ELR (cell line): ENCODE measurements at regions not wholly inside any gene's neighbourhood (a gene's known extent, or its start where the extent isn't known, plus 50 kb on each side); places are given as distances from the start of the nearest gene placed in this dataset.

Experiments
- DNase-seq: peaks from one replicate; pipeline ENCODE4 v3.0.0-alpha.2; 2015; ENCODE audit warnings: low read depth

DNA sequence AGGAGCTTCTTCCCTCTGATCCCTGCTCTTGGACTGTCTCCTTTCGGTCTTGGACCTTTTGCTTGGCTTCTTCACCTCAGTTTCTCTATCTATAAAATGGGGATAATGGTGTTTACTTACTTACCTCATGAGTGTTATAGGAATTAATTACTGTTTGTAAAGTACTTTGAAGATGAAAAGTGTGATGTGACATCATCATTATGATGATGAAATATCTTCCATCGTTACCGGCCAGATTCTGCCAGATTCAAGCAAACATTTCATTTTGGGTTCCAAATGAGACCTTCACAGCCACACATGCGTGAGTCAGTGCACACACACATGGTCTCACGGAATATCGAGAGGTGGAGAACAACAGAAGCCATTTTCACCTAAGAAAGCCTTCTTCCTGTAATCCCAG is 220.1 kb upstream of the RPL34 start:
- DNase-seq = no peak

DNA sequence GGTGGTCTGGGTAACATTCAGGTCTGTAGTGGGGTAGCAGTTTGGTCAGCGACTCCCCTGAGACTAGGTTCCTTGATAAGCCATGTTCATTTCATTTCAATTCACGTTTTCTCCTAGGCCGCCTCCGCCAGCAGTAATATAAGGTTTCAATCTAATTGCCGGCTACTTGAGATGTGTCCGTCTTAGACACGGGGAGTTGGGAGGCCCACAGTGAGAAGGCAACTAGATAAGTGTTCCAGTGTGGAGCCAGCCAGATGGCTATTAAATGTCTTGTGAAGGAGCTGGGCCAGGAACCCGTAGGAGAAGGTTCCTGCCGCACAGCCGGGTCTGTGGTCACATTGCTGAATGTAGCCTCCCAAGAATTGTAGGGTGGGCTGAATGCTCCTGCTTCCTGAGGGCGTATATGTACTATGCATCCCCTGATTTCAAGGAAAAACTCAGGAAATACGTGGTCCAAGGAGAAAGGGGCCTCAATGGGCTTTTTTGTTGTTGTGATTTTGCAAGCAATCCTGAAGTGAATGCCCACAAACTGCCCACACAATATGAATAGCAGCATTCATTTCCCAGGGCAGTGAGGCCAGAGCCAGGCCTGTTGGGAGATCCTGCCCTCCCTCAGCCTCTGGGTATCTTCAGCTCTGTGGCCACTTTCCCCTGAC is 220.6 kb upstream of the RPL34 start:
- no peak for DNase-seq

DNA sequence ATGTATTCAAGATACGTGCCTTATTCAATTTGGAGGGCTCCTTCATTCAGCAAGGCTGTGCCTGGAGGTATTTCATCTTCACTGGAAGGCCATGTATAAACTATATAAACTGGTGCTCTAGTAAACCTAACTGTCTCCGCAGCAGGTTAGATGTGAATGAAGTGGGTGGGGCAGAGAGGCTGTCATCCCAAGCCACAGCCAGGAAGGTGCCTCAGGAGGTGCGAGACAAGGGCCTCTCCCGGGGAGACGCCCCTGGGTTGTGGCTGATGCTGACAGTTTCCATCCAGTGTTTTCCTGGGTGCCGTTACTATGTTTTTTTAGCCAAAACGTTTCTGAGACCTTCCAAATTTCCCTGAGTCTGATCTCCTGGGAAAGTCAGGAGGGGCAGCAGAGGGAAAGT is 221.5 kb upstream of the RPL34 start:
- DNase-seq = no peak

DNA sequence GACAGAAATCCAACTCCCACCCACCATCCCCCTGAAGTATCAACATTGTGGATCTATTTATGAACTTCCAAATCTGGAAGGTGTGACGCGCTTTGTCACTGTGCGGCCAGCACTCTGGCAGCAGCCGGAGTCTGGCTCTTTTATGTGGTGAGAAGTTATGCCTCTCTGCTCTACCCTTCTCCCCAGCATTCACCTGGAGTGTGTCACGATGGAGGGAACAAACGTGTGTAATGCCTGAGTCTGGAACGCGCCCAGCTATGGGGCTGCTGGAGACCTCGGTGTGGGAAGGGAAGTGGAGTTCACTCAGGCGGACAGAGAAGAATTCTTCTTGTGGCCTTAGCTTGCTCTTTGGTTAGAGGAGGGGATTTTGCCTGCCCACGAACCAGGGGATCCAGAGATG is 222.1 kb upstream of the RPL34 start:
- no peak for DNase-seq

DNA sequence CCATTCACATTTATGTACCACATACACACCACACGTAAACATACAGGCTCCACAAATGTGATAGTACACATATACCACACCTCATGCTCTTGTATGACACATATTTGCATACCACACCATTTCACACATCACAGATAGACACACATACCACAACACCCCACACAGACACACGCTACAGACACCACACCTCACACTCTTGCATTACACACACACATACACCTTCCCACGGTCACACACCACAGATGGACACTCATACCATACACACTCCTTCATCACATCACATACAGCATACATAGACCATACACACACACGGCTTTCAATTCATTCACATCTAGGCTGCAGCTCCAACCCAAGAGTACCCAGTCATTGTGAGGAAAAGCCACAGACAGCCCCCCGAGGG is 222.5 kb upstream of the RPL34 start:
- DNase-seq = no peak

DNA sequence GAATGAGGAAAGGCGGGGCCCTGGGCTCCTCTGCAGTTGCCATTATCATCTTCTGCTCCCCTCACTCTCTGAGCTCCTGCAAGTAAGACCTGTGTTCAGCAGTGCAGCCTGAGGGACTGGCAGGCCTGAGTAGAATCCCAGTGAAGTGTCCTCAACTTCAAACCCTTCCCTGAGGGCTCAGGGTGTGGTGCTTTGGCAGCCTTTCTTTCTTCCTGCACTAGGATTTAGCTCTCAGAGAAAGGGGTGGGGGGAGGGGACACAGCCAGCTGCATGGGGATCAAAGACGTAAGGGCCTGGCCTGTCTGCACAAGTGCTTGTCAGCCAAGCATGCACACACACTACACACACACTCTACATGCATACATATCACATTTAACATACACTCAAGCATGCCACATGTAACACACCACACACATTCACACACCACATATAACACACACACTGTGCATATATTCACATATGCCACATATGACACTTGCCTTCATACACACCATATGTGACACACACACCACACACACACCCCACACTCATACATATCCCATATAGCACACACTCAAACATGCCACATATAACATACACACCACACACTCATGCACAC is 223.4 kb upstream of the RPL34 start:
- no peak for DNase-seq

DNA sequence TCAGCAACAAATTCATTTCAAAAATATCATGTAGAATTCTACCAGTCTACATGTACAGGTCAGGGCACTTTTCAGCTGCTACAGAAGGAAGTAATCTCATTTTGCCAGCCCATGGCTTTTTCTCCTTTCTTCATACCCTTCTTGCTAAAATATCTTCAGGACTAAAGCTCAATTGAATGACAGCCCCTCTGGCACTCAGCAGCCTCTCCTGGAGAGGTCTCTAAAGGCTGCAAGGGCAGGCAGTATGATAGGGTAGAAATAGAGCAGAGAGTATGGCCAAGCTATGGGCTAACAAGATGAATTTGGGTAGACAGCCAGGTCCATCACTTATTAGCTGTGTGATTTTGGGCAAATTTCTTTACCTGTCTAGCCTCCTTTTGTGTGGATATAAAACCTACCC is 224.6 kb upstream of the RPL34 start:
- DNase-seq = no peak

DNA sequence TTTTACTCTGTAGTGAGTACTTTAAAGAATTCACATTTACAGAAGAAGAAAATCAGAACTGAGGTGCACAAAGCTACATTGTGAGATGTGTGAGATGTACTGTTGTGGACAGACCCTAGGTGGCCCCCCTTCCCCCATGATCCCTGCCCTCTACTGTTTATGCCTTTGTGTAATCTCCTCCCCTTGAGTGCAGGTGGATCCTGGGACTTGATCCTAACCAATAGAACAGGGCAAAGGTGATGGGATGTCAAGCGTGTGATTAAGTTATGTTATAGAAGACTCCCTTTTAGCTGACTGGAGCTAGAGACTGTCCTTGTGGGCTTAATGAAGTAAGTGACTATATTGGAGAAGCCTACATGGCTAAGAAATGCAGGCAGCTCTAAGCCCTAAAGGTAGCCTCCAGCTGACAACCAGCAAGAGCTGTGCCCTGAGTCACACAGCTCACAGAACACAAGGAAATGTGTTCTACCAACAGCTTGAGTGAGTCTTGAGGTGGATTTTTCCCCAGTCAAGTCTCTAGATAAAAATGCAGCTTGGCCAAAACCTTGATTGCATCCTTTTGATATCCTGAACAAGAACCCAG is 225.2 kb upstream of the LEF1 start:
- DNase-seq = no peak

DNA sequence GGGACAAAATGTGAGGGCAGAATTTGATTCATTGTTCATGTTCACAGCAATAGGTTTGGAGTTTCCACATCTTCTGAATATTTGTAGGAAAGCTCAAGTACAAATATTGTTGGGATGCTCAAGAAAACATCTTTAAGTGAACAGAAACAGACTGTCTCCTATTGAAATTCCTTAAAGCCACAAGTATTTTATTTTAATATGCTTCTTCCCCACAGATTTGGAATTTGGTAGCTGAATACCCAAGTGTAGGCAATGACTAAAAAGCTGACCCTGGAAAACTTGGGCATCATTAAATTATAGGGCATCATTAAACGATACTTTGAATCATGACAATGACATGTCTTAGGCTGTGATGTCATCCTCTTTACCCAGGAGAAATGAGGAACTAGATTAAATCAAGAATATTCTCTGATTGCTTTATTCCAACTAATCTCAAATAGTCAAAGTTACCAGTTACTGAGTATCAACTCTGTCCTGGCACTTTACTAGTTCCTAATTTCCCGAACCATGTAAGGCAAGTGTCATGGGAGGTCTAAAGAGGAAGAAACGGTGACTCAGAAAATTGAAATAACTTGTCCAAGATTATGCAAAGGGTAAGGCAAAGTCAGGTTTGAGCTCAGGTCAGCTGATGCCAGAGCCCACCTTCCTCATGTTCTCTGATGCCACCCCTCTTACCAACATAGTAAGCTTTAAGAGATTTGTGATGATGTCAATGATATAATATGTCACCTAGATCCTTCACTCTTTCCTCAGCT is 223.1 kb upstream of the LEF1 start:
- DNase-seq = no peak

DNA sequence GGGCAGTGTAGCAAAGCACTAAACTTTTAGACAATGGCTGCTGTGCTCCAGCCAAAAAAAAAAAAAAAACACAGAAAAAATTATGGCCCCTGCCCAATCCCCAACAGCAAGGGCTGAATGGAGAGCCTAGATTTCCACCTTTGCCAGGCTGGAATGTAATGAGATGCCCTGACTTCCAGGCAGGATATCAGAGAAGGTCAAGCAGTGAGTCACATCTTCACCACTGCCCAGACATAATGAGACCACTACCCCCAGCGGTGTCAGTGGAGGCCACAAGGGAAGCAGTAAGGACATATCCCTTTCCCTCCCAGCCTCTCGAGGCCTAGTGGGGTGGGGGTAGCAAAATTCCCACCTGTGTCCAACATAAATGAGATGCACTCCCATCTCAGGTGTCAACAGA is 216.3 kb upstream of the LEF1 start:
- no peak for DNase-seq

DNA sequence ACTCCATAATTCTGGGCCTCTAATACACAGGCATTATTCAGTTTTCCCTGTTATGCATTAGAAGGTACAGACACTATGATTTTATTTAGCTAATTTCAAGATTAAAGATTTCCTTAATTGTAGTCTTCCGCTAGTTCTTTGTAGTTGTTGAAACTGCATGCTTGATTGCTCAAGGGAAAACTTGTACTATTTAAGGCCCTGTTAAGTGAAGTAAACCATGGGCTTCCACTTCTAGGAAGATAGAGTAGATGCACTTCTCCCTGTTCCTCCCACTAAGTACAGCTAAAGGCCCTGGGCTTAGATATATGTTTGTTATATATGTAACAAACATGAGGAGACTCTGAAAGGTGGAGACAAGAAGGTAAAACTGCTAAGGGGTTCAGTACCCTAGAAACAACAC is 215.8 kb upstream of the LEF1 start:
- DNase-seq = no peak

DNA sequence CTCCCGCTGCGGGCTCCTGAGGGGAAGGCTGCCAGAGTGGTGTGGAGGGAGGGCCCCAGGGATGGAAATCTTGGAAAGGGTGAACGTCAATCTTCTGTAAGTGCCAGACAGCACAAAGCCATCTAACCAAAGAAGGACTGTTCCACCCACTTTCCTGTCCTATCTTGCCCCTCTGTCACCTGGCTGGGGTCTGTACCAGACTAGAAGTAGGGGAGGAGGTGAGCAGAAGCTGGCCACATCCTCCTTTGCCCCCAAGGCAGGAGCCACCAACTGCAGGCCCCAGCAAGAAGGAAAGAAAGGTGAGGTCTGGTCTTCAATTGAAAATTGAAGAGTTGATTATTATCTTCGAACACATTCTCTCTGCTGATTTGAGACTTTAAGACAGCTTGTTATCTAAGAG is 214.4 kb upstream of the LEF1 start:
- no peak for DNase-seq

DNA sequence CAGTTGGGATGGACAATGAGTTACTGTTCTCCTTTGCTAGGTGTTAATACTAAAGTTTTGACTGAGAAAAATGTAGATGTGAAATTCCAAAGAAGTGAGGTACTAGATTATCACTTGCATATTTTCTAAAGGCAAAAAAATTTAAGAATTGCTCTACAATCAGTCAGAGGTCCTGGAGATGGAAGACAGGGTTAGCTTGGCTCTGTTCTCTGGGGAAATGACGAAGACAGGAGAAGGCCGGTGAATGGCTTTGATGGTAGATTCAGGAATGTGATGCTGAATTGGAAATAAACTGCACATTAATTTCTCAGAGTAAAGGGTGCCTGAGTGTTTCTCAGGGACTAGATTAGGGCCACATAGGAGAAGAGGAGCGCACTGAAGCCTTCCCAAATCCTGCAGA is 214.0 kb upstream of the LEF1 start:
- no peak for DNase-seq

DNA sequence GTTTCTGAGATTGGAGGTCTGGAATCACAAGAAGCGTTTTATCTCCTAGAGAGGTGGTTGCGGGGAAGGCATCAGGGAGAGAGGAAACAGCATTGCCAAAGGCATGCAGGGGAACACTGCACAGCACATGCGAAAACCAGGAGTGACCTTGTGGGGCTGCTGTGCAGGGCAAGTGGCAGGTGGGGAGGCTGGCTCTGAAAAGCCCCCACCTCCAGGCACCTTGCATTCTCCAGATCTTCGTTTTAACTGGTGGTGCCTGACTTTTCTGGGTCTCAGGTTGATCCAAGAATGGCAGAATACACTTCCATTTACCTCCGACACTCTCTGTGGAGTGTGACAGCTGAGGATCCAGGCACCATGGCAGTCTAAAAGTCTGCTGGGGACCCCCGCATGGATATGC is 209.4 kb upstream of the LEF1 start:
- no peak for DNase-seq

DNA sequence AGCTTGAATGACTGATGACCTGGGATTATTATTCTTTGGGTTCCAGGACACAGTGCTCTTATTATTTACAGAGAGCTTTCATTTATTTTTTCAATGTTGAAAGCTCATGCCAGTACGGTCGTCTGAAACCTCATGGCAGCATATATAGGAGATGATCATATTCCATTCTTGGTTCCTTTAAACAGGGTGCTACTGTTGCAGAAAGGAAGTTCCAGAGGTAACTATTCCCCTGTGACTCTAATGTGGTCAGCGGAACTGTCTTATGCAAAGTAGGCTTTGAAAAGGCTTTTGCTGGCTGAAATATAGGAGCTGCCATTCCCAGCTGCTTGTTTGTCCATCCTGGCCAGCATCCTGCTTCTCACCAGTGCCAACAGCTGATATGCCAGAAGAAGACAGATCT is 208.3 kb upstream of the LEF1 start:
- DNase-seq = no peak

DNA sequence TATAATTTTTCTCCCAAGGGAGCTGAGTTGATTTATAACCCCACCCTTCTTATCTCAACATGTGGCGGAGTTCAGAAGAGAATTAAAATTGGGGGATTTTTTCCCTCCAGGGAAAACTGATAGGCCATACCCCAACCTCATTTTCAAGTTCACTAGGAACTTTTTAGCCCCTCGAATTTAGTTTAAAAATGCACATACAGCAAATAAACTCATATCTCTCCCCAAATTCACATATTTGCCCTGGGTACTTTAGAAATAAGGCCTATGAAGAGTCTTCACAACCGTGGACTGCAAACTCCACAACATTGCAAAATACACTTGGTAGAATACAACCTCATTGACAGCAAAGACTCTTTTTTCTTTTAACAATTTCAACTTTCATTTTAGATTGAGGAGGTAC is 206.7 kb upstream of the LEF1 start:
- DNase-seq = no peak

DNA sequence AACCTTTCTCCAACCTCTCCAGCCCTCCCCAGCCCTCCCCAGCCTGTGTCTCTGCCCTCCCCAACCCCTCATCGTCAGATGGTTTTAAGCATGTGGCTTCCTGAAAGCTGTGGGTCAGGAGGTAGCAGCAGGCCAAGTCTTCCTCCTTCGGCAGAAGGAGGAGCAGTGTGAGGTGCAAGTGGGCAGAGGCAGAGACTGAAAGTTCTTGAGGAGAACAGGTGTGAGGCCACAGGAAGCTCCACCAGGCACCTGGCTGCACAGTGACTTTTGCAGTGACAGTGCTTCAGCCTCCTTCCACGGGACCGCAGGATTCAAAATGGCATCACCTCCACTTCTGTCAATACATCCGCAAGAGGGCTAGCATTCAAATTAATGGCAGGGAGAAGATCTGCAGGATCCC is 203.9 kb upstream of the LEF1 start:
- no peak for DNase-seq

DNA sequence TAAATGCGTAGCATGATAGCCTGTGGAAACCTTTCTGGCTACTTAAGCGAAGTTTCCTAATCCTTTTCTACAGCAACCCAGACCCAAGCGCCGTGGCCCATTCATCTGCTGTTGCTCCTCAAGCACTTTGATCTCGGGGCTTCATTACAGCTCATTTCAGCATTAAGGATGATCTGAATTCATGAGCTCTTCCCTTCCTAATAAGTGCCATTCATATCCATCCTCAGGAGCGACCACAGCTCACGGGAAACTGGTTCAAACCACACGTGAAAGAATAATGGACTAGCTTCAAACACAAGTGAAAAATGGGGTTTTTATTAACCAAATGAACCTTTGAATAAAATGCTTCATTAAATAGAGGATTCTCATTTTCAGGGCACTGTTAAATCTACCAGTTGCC is 202.6 kb upstream of the LEF1 start:
- no peak for DNase-seq

DNA sequence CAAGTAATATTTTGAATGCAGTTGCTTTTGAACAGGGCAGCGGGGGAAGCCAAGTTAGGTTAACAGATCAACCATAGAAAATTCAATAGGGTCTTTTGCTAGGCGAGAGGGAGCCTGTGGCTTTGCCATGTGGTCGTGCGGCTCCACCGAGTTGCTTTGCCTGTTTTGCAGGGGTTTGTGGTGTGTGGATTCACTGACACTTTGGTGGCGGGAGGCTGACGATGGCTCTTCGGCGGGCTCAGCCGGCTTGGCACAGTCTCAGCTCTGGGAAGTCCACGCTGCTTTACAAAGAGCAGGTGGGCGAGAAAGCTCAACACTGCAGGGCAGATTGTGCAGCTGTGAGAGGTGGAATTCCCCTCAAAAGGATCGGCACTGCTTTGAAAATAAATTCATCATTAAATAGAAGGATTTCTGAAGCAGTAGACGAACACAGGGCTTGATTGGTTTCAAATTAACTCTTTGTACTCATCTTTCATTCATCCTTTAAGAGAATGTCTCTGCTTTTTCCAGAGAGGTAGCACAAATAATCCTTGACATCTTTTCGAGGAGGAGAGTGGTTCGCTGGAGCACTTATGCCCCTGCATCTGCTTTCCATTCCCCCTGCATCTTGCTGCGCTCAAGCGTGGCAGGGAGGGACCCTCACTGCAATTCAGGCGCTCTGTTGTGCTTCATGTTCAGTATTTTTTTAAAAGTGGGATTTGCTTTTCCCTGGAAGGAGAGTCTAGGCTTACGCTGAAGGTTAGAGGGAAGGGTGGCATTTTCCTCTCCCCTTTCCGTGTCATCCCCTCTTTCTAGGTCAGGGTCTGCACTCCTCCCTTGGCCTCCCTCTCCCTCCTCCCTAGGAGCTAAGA is 201.8 kb upstream of the LEF1 start:
- no peak for DNase-seq

DNA sequence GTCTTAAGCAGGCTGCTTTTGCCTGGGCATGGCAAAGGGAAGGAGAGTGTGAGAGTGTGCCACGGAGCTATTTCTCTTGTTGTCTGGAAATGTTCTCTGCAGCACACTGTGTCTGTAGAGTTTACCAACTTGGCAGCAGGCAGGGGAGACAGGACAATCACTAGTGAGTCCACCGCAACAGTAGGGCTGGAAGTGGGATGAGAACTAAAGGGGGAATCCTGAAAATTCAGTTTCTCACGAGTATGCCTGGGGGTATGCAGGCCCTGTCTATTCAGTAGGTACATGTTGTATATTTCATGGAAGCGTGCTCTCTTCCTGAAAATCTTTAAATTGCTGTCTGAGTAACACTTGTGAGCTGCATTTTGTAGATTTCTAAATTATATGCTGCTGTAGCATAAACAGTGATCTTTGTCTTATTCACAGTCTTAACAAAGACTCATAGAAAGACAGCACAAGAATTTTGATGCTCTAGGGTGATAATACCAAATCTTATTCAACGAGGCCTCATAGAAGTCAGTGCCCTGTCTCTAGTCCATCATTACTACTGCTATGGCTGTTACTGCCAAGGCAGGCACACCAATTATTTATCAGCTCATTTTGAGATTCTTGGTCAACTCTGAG is 200.4 kb upstream of the LEF1 start:
- DNase-seq = no peak

DNA sequence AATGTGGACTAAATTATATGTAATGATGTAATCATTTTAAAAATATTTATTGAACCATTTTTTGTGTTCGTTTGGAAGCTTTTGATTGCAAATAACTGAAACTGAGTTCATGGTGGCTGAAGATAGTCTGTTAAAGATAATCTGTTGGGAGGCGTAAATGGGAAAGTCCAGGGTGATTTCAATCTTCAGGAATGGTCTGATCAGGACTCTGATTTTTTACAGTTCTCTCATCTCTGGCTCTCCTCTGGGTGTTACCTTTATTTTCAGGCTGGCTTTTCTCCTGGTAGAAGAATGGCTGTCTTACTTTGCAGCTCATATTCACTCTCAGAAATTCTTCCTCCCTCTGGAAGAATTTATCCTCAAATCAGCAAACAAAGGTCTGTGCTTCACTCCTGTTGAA is 199.0 kb upstream of the LEF1 start:
- DNase-seq = no peak

DNA sequence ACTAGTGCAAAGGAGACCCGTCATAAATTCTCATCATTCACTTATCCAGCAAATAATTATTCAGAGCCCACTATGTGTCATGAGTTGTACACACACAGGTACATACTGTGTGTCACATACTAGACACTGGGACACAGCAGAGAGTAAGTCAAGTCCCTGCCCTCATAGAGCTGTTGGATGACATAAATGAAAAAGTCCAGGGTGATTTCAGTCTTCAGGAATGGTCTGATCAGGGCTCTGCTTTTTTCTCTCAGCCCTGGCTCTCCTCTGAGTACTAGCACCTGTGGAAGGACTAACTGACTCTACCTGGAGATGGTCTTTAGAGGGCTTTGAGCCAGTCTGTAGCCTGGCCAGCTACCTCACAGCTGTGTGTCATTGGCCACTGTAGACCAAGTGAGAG is 198.0 kb upstream of the LEF1 start:
- no peak for DNase-seq
